CD1c-positive myeloid dendritic cell (primary cell): ENCODE measurements at regions not wholly inside any gene's neighbourhood (a gene's known extent, or its start where the extent isn't known, plus 50 kb on each side); places are given as distances from the start of the nearest gene placed in this dataset.
"Not testable (repeated sequence)": the region's sequence is repeated elsewhere in the genome, so short reads cannot be mapped to it uniquely, and the experiment has no call there.

Experiments
- DNase-seq: peaks from one replicate; pipeline ENCODE4 v3.0.0-alpha.2; 2016; ENCODE audit errors: extremely low spot score

DNA sequence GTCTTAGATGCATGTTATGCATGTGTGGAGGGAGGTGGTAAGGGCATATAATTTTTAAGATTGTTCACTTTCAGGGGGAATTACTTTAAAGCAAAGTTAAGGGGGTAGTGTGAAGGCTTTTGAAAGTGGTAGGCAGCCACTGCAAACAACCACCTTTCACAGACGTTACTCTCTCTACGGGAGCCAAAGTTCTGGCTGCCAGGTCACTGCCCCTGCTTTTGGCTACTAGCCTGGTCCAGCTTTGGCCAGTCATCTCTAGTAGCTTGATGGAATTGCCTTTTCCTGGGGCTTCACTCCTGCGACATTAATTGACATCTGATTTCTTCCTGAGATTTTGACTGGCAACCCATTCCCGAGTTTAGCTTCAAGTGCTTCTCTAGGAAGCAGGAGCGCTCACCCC lies 397.5 kb downstream of the CDH11 start:
- no peak for DNase-seq

DNA sequence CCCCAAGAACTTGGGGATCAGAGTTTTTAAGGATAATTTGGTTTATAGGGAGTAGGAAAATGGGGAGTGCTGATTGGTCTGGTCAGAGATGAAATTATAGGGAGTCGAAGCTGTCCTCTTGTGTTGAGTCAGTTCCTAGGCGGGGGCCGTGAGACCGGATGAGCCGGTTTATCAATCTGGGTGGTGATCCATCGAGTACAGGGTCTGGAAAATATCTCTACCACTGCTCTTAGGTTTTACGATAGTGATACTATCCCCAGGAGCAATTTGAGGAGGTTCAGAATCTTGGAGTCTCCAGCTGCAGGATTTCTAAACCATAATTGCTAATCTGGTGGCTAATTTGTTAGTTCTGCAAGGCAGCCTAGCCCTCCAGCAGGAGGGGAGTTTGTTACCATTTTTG lies 403.4 kb downstream of the CDH11 start:
- DNase-seq, result no peak

DNA sequence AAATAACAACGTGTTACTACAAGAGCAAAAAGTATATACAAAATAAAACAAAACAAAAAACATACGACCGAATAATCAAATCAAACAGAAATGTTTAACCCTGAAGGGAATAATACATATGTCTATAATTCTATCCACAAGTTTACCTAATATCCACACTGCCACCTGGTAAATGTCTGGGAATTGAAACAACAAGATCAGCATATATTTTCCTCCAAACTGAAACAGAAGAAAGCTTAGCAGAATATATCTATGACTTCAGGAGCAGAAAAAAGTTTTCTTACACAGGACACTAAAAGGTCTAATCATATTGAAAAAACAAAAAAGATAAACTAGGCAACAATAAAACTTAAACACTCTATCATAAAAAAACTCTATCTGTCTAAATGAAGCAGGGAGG lies 404.0 kb downstream of the CDH11 start:
- DNase-seq, result no peak

DNA sequence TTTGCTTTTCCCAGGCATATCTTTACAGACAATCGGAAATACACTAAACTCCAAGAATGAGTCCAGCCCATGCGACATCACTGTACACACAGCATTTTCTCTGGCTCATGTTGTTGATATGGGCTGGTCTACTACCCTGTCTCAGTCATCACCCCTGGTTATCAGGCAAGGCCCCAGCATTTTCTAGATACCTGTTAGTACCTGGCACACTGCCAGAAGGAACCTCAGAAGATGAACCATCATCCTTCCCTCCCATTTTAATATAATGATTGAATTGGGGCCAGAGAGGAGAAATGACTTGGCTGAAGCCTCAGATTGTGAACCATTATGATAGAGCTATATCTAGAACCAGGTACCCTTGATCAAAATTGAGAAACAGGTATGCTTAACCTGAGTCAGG lies 406.2 kb downstream of the CDH11 start:
- DNase-seq, result no peak

DNA sequence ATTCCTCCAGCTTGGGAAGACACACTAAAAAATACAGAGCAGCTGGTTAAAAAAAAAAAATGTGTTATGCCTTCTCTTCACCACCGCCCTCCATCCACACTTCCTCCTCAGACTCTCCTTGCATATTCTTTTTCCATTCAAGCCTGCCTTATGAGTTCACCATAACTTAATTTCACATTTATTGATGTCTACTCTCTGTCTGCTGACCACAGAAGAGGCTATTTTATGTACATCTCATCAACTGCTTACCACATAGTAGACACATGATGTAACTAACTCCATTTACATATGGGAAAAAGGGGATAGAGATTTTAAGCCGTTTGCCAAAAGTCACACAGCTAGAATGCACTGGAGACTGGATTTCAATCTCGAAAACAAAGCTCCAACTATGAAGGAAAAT lies 409.8 kb downstream of the CDH11 start:
- no peak for DNase-seq

DNA sequence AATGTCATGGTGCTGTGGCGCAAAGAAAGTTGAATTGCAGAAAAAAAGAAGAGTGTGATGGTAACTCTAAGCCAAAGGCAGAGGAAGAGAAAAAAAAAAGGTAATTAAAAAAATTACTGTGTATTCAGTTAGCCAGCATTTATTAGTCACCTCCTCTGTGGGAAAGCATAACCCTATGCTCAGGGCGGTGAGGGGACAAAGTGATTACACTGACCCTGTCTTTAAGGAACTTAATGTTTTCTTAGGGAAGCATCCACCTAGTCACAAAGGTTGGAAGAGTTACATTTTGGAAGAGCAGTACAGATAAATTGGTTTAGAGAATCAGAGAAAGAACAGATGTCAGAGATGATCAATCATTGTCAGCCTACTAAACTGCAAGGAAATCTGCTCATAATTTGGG lies 410.3 kb downstream of the CDH11 start:
- DNase-seq, result no peak

DNA sequence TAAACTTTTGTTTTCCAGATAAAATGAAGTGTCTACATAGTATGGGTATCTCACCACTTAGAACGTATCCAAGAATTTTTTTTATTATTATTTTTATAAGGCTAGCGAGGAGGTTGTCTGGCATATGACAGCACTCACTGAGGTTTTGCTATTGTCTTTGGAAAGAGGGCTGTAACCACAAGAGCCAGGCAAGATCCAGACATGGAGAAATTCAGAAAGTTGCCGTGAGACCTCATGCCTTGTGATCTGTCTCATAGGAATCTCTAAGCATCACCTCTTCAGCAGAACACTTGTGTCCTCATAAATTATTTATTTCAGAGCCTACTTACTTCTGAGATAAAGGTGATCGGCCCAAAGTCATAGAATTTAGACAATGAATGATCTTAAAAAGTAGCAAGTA lies 410.8 kb downstream of the CDH11 start:
- DNase-seq, result no peak

DNA sequence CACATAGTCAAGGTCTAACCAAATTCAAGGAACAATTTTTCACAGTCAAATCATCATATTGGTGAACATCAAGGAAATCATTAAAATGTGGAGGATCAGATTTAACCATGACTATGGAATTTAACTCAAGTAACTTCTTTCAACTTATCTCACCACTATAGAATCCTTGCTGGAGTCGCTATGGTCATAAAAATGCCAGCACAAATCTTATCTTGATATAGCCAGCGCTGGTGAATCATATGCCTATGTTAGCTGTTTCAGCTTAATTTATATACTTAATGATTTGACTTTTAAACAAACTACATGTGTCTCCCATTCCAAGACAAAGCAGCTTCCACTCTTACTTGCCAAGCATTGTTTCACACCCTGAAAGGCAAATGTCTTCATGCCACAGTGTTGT lies 416.4 kb downstream of the CDH11 start:
- DNase-seq, result no peak

DNA sequence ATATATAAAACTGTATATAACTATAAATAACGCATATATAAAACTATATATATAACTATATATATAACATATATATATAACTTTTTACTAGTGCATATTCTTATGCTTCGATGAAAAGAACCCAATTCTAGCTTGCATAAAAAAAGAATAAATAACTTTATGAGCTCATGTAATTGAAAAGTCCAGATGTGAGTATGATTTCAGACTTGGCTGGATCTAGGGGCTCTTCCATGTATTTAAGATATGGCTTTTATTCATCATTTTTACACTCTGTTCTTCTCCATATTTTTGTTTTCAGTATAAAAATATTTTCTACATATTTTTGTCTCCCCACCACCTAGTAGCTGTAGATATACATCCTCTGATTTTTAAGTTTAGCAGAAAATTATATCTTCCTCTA lies 417.5 kb downstream of the CDH11 start:
- no peak for DNase-seq

DNA sequence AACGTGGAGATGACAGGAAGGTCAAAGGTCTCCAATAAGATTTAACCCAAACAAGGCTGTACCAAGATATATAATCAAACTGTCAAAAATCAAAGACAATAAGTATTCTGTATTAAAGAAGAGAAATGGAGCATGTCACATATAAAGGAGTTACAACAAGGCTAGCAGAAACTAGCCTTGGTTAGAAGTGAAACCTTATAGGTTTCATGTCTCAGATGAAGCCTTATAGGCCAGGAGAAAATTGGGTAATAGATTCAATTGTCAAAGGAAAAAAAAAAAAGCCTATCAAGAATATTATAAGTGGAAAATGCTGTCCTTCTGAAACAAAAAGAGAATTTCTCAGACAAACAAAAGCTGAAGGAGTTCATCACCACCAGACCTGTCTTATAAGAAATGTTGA lies 419.4 kb downstream of the CDH11 start:
- no peak for DNase-seq

DNA sequence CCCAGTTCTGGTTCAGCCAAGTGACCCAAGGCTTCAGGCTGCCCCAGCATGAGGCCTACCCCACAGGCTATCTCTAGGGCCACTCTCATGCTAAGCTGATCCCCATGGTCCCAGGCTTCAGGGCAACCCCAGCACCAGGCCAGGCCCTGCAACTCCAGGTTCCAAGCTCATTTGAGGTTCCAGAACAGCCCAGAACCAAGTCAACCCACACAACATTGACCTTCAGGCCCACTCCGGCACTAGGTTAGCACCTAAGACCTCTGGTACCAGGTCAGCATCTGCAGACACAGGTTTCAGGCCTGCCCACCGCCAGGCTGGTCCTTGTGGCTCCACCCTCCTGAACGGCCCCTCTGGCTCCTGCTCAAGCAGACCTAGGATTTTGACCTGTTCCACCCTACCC lies 421.2 kb downstream of the CDH11 start:
- DNase-seq, result no peak

DNA sequence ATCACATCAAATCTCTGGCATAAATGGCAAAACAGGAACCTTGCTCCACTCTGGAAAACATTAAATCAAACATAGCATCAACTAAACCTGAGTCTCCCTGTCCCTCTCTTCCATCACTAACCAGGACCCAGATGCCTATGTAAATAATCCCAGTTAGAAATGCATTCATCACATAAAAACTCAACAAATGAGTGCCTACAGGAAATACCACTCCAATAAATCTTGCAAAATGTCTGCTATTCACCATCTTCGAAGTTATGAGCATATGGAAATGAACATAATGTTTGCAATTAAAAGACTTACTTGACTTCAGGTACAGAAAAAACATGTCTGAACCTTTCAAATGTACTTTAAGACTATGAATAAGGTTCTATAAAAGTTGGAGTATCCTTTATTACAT lies 425.0 kb downstream of the CDH11 start:
- no peak for DNase-seq

DNA sequence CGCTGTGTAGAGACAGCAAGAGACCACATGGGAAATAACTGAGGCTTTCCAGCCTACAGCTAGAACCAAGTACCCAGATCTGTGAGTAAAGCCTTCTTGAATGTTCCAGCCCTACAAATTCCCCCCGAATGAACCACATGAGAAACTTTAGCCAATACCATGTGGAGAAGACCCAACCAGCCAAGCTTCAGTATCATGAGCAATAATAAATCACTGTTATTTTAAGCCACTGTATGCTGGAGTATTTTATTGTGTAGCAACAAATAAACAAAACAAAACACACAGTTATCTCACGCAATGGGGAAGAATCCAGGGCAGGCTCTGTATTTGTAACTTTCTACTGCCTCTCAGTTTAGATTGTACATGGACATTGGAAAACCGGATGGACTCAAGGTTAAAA lies 426.2 kb downstream of the CDH11 start:
- no peak for DNase-seq

DNA sequence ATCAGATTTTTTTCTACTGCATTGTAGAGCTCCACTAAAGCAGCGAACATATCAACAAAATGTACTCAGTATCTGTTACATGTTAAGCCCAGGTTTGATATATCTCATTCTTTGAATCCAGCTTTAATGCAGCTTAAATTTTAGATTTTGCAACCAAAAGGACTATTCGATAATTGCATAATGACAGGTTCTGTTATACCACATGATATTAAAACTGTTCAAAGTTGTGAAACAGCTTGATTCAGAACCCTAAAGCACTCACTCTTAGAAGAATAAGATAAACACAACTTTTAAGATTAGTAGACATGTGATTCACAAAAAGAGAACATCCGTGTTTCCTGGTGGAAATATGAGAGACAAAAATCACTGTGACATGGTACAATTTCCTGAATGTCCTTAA lies 427.9 kb downstream of the CDH11 start:
- DNase-seq, result no peak

DNA sequence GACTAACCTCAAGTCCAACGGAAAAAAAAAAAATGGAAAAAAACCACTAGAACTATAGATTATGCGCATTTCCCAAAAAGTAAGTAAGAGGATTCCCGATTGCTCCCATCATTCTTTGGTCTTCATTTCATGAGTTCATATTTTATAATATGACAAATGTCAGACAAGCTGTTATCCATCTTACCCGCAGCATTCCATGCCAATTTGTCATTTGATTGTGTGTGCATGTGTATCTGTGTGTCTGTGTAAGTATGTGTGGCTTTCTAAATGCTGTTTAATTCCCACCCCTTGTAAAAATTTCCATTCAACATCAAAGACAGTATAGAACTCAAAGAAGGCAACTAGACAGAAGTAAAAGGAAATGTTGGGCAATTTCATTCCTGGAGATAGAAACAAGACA lies 434.1 kb downstream of the CDH11 start:
- DNase-seq, result no peak

DNA sequence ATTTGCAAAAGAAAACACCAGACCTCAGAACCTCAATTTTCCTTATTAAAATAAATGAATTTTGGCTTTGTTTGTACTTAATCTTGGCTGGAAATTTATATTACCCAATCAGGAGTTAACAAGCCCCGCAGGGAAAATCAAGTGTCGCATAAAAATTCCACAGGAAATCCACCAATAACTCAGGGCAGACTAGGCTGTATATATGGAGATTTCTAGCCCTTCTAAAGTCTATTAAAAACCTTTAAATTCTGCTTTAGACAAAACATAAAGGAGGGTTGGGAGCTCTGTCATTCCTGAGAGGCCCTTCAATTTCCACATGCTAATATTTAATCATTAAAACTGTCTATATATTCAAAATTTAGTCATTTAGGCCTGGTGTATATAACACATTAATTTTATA lies 434.7 kb downstream of the CDH11 start:
- no peak for DNase-seq

DNA sequence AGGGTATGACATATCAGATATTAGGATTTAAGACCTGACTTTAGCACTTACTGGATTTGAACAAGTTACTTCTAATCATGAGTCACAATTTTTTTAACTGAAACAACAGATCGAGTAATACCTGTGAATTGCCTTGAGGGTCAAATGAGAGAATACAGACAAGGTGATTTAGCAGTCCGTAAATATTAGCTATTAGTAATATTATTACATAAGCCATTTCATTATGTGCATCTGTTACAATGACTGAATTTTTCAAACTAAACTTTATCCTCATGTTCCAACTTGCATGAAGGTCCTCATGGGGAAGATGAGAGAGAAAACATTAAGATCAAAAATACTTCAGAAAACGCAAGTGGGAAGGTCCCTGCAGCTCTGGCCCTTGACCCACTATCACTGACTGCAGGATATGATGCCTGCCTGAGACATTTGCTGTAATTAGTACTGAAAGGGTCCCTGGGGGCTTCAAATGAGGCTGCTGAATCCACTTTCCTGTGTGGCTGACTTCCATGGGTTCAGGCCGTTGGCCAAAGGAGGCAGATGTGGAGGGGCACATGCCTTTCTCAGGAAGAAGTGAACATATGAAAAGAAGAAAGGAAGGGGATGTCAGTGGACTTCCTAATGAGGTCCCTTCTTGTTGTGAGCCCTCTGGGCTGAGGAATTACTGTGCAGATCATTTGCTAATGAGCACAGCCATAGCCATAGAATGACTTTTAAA lies 441.7 kb downstream of the CDH11 start:
- no peak for DNase-seq

DNA sequence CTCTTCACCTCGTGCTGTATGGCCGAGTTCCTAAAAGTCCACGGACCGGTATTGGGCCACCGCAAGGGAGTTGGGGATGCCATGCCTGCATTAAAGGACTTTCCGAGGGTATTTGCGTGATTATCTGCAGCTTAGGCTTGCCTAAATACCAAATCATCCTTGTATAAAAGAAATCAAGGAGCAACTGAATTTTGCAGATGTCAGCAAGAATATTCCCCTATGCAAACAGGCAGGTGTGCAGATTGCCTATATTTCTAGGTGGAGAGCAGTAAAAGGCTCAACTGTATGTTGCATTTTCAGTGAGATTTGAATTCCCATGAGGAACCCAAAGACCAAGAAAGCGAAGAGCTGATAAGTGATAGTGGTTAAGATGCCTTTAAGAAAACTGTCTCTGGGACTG lies 452.3 kb downstream of the CDH11 start:
- DNase-seq, result no peak

DNA sequence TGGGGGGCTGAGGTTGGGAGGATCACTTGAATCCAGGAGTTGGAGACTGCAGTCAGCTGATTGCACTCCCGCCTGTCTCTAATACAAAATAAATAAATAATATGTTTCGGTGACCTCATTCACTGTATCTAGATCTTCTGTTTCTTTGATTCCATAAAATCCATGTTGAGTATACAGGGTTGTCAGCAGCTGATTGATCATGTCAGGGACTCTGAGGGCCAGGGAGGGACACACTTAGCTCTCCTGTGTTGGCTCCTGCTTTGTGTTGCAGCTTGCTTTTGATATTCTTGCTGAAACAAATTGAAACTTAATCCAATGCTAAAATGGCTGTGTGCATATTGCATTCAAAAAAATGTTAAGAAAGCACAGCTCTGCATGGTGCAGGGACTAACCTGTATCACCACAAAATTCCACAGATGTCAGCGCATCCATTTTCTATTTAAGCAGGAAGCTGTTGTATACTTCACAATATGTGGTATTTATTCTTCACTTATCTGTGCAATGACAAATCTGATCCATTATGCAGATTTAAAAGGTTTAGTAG lies 454.5 kb downstream of the CDH11 start:
- no peak for DNase-seq

DNA sequence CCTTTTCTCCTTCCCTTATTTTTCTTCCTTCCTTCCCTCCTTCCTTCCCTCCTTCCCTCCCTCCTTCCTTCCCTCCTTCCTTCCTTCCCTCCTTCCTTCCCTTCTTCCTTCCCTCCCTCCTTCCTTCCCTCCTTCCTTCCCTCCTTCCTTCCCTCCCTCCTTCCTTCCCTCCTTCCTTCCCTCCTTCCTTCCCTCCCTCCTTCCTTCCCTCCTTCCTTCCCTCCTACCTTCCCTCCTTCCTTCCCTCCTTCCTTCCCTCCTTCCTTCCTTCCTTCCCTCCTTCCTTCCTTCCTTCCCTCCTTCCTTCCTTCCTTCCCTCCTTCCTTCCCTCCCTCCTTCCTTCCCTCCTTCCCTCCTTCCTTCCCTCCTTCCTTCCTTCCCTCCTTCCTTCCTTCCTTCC lies 459.6 kb downstream of the CDH11 start:
- not testable (repeated sequence) for DNase-seq

DNA sequence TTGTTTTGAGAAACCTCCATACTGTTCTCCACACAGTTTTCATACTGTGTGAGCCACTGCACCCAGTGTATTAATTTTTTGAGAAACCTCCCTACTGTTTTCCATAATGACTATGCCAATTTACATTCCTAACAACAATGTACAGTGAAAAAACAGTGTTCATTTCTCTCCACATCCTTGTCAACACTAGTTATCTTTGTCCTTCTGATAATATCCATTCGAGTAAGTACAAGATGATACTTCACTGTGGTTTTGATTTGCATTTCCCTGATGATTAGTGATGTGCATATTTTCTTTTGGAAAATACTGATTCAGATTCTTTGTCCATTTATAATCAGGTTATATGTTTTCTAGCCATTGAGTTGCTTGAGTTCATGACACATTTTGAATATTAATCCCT lies 462.0 kb downstream of the CDH11 start:
- no peak for DNase-seq

DNA sequence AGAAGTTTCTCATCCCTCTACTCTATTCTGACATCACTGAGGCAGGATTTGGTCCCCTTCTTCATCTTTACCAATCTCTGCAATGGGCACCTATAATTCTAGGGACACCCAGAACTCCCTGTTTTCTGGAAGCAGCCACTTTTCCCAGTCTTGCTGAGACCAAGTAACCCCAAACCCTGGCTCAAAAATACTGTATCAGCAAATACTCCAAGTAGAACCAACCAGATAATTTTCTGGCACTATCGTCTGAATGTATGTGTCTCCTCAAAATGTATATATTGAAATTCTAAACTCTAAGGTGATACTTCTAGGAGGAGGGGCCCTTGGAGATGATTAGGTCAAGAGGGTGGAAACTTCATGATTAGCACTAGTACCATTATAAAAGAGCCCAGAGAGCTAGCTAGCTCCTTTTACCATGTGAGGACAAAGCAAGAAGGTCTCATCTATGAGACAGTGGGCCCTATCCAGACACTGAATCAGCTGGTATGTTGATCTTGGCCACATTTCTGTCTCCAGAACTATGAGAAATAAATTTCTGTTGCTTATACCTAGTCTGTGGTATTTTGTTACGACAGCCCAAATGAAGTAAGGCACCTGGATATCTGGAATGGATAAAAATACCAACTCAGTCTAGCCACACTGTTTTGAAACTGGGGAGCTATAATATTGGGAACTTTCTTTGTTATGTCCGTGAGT lies 464.4 kb downstream of the CDH11 start:
- no peak for DNase-seq

DNA sequence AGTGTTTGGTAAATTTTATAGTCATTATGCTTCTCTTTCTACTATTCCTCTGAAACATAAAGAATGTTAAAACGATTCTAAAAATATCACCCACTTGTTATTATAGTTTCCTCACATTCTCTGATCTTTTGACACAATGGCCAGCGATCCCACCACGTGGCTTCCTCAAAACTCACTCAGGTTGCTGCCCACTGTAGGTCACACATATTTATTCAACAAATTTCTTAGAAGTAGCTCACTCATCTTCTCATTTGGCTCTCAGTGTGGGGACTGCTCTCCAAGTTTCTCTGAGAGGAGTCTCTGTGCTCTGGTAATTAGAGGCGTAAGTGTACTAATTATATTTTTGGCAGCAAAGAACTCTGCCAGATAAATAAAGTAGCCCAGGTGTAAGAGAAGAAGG lies 465.4 kb downstream of the CDH11 start:
- DNase-seq, result no peak

DNA sequence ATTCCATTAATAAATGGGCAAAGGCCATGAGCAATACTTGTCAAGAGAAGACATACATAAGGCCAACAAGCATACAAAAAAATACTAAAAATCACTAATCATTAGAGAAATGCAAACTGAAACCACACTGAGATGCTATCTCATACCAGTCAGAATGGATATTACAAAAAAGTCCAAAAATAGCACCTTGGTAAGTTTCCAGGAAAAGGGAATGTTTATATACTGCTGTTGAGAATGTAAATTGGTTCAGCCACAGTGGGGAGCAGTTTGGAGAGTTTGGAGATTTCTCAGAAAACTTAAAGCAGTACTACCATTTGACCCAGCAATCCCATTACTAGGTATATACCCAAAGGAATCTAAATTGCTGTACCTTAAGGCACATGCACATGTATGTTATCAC lies 467.7 kb downstream of the CDH11 start:
- no peak for DNase-seq
